ENCODE measurements at regions not wholly inside any gene's neighbourhood (a gene's known extent, or its start where the extent isn't known, plus 50 kb on each side); places are given as distances from the start of the nearest gene placed in this dataset.

GRCh38 chr11:80136991-80137390 is 696.2 kb upstream of the TENM4 start:
- TF ChIP-seq POLR2A (IDR thresholded peaks at IDR 0.05; ENCODE audit: low read length) (no peak), GATA1 (IDR thresholded peaks at IDR 0.05; ENCODE audit: low read depth, low read length) (no peak)
